Choroid plexus epithelial cell (primary cell): ENCODE measurements at regions not wholly inside any gene's neighbourhood (a gene's known extent, or its start where the extent isn't known, plus 50 kb on each side); places are given as distances from the start of the nearest gene placed in this dataset.

Source experiments
- DNase-seq: peaks from one replicate; pipeline ENCODE4 v3.0.0-alpha.2; 2010; ENCODE audit warnings: low read depth
- H3K4me3 ChIP-seq: 2 replicates; pipeline ENCODE4 v1.5.1; 2011; ENCODE audit warnings: low read depth, mild to moderate bottlenecking, control low read depth, low read length, moderate library complexity
- CTCF ChIP-seq: conservative IDR thresholded peaks from 2 replicates; pipeline ENCODE4 v1.5.1; 2011; ENCODE audit warnings: low read depth, mild to moderate bottlenecking, control low read depth, inconsistent platforms, low read length, moderate library complexity

DNA sequence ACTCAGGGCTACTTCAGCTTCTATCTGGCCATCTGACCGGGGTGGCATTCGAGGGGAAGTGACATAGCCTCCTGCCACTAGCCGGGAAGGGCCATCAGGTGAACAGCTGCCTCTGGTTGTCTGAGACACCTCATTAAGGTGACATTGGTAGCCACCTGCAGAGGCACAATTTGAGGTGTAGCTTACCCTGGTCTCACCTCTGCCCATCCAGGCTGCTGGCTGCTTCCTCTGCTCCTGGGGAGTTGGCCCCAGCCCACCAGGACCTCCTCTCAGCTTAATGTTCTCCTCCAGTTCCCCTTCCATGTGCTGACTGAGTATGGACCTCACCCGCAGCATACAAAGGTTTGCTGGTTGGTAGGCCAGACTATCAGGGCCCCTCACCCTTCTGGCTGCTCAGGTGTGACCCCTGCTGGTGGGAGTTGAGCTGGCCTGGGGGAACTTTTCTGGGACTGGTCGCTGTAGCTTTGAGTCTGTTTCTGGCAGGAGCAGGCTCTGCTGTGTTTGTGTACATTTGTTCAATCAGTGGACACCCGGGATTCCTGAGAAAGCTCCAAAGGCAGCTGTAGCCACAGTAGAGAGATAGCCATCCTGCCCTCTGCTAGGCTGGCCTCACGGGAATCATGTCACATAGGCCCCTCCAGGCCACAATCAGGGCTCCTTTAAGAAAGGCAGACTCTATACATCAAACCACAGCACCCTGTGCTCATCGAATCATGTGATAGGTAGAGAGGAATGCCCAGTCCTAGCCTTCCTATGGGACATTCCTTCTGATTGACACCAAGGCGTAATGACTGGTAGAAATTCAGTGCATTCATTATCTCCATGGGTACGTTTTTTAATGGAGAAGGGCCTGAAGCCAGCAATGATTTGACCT is 295.1 kb upstream of the PLET1 start:
- H3K4me3 ChIP-seq: no peak overlapping the region
- peak; percentile 93 for TF ChIP-seq CTCF
- peak; percentile 62 for DNase-seq

DNA sequence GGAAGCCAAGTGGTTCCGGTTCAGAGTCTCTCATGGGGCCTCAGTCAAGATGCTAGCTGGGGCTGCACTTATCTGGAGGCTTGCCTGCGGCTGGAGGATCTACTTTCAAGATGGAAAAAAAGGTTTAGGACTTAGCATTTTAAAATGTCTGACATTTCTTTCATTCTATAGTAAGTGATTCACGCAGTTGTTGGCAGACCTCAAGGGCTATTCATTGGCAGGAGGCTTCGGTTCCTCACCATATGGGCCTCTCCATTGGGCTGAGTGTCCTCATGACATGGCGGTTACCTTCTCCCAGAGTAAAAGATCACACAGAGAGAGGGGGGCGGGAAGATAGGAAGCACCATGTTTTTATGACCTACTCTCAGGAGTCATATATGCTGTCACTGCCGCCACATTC is 298.0 kb upstream of the PLET1 start:
- no peak overlapping the region for H3K4me3 ChIP-seq
- DNase-seq: peak; percentile 31
- no peak for TF ChIP-seq CTCF

DNA sequence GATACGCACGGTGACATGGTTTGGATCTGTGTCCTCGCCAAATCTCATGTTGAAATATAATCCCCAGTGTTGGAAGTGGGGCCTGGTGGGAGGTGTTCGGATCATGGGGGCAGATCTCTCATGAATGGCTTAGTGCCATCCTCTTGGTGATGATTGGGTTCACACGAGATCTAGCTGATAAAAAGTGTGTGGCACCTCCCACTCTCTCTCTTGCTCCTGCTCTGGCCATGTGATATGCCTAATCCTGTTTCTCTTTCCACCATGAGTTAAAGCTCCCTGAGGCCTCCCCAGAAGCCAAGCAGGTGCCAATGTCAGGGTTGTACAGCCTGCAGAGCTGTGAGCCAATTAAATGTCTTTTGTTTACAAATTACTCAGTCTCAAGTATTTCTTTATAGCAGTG is 303.1 kb upstream of the PLET1 start:
- no peak for DNase-seq
- TF ChIP-seq CTCF: no peak
- no peak overlapping the region for H3K4me3 ChIP-seq

DNA sequence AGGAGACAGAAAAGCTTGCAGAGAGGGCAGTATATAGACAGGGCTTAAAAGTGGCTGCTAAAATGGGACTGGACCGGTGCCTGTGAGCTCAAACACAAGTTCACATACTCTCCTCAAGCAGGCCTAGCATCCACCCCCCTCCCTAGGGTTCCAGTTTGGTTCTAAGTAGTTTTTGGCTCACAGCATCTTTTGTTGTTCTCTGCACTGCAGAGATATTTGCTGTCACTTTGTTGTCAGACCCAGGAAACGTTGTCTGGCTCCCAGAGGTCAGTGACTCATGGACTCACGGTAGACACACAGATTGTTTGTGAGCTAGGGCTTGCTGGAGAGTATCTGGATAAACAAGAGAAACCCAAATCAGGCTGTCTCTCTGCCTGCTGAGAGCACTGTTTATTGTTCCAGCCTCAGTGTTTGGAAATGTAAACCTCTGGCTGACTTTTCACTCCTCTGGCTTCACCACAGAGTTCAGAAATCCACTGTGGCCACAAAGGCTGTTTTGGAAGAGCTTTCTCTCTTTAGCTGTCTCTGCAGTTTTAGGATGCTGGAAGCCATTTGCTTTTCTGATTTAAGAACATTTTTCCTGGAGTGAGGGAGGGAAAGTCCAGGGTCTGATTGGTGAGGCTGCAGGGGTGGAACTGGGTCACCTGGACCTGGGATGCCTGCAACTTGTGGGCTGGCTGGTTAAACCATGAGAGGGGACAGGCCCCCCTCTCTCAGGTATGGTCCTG is 303.7 kb upstream of the PLET1 start:
- peak; percentile 95 for DNase-seq
- no peak overlapping the region for H3K4me3 ChIP-seq
- no peak for TF ChIP-seq CTCF

GRCh38 chr11:112565551-112565950 is 304.9 kb upstream of the PLET1 start:
- no peak overlapping the region for H3K4me3 ChIP-seq
- no peak for TF ChIP-seq CTCF
- no peak for DNase-seq

DNA sequence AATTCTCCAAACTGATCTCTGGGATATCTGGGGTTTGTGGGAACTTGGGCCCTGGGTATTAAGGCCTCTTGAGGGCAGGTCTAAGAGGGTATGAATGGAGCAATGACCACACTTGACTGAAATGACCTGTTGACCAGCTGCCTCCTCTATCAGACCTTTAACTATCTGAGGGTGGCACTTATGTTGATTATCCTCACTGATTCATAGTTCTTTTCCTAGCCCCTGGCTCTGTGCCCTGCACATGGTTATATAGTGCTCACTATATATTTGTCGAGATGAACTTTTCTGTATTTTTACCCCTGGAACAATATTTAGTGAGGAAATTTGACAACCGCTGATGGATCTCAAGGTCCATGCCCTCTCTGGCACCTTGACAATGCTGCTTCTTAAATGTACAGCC is 305.5 kb upstream of the PLET1 start:
- no peak for TF ChIP-seq CTCF
- peak; percentile 13 for DNase-seq
- H3K4me3 ChIP-seq: no peak overlapping the region
